SK-N-MC (cell line): ENCODE measurements at regions not wholly inside any gene's neighbourhood (a gene's known extent, or its start where the extent isn't known, plus 50 kb on each side); places are given as distances from the start of the nearest gene placed in this dataset.

Source experiments
- DNase-seq: peaks from one replicate; pipeline ENCODE4 v3.0.0-alpha.2; 2011; ENCODE audit warnings: low read depth, low spot score
- H3K27ac ChIP-seq: fragments of 200-600 bp; sonication (generic); 2 replicates; pipeline ENCODE4 v1.5.1; 2016; ENCODE audit warnings: mixed run types
- H3K36me3 ChIP-seq: fragments of 200-600 bp; sonication (generic); 2 replicates; pipeline ENCODE4 v1.6.1; 2017; ENCODE audit warnings: antibody characterized with exemption, low read length, mixed read lengths; ENCODE audit not compliant: insufficient read depth
- H3K4me3 ChIP-seq: fragments of 200-600 bp; sonication (generic); 2 replicates; pipeline ENCODE4 v1.5.1; 2016
- H3K9ac ChIP-seq: fragments of 200-600 bp; sonication (generic); 2 replicates; pipeline ENCODE4 v1.8.0; 2017; ENCODE audit warnings: mixed run types, mixed read lengths; ENCODE audit not compliant: insufficient read length
- H3K9me3 ChIP-seq: fragments of 200-600 bp; sonication (generic); 2 replicates; pipeline ENCODE4 v1.6.1; 2017; ENCODE audit warnings: low read depth, mild to moderate bottlenecking, antibody characterized with exemption, low read length, moderate library complexity, mixed read lengths
- EZH2 ChIP-seq: fragments of 200-600 bp; sonication (generic); IDR thresholded peaks from one replicate; pipeline ENCODE4 v1.6.1; 2017; ENCODE audit warnings: antibody characterized with exemption
- FOXP2 ChIP-seq: optimal IDR thresholded peaks from 2 replicates; pipeline ENCODE3; 2011; ENCODE audit warnings: mild to moderate bottlenecking, moderate library complexity; ENCODE audit not compliant: insufficient read depth; ENCODE audit errors: extremely low read length, control extremely low read depth
- POLR2AphosphoS5 ChIP-seq: IDR thresholded peaks from 2 replicates; pipeline ENCODE4 v1.6.1; 2012; ENCODE audit warnings: mild to moderate bottlenecking, low read depth, low read length, borderline replicate concordance

DNA sequence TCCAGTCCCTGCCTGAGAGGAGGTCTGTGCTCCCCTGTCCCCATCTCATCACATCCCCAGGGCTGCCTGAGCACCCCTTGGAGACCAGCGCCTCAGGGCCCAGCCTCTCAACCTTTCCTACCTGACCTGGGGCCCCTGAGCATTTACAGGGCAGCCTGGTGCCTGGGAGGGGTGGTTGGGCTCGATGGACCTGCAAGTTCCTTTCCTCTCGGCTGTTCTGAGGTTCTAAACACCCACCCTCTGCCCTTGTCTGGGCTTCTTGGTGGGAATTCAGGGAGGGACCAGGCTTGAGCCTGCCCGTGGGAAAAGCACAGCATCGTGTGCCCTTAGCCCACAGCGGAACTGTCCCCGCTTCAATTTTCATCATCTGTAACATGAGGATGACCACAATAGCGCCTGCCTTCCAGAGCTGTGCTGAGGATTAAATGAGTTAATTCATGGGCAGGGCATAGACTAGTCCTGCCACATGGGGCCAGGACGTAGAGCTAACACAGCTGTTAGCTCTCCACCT is 91.0 kb upstream of the SH3PXD2B start:
- no peaks in the 10 kb centered on the region for H3K9me3 ChIP-seq
- no peaks in the 10 kb centered on the region for H3K36me3 ChIP-seq
- H3K27ac ChIP-seq, result no peak overlapping the region
- H3K9ac ChIP-seq, result no peak overlapping the region
- DNase-seq, result no peak
- TF ChIP-seq EZH2, result no peak
- no peak for TF ChIP-seq POLR2AphosphoS5
- TF ChIP-seq FOXP2, result no peak
- no peak overlapping the region for H3K4me3 ChIP-seq

DNA sequence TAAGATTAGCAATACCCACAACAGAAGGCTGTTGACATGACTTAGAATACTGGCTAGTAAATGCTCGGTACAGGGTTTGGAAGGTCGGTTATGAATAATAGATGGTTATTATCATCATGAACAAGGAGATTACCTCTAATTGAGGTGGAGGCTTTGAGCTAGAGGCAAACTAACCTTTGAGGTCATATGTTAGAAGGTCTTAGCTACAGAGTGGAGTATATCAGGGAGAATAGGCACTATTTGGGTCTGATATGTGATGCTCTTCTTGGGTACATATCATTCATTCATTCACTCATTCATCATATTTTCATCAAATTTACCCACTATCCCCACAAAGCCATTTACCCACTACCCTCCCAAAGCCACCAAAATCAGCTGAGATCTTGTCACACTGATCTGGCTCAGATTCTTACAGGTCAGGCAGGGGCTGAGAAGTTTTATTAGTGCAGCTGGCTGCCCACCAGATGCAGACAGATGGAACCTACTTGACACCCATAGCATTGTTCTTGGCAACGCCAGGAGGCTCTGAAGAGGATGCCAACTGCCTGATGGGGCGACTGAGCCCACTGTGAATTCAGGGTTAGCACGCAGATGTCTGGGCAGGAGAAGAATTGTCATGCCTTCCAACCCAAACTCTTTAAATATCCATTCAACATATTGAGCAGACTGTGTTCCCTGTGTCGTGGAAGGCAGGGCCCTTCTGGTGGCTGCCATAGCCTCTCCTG is 90.2 kb upstream of the SH3PXD2B start:
- H3K36me3 ChIP-seq, result no peaks in the 10 kb centered on the region
- H3K9ac ChIP-seq, result no peak overlapping the region
- no peak for DNase-seq
- no peak overlapping the region for H3K27ac ChIP-seq
- no peak for TF ChIP-seq FOXP2
- no peak for TF ChIP-seq POLR2AphosphoS5
- no peak for TF ChIP-seq EZH2
- no peaks in the 10 kb centered on the region for H3K9me3 ChIP-seq
- no peak overlapping the region for H3K4me3 ChIP-seq

DNA sequence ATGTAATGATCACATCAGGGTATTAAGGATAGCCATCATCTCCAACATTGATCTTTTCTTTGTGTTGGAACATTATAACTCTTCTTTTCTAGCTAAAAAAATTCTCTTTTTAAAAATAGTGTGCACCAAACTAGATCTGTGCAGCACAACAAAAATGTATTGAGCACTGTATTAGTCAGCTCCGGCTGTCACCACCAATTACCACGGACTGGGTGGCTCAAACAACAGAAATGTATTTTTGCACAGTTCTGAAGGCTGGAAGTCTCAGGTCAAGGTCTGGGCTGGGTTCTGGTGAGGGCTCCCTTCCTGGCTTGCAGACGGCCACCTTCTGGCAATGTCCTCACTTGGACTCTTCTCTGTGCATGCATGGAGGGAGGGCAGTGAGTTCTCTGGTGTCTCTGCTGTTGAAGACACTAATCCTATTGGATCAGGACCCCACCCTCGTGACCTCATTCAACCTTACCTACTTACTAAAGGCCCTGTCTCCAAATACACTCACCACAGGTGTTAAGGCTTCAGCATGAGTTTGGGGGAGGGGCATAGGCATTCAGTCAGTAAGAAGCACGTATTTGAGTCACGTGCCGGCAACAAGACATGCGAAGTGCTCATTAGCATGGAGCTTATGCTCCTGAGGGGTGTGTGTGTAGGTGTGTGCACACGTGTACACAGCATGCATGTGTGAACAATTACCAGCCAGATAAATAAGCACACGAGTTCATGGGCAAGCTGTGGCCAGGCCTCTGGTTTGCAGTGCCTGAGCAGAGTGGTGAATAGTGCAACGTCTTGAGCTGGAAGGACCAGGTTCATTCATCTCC is 89.4 kb upstream of the SH3PXD2B start:
- Histone ChIP-seq H3K9ac (no peak overlapping the region), H3K36me3 (no peaks in the 10 kb centered on the region), H3K4me3 (no peak overlapping the region), H3K9me3 (no peaks in the 10 kb centered on the region), H3K27ac (no peak overlapping the region)
- DNase-seq, result no peak
- TF ChIP-seq FOXP2, result no peak
- TF ChIP-seq POLR2AphosphoS5, result no peak
- no peak for TF ChIP-seq EZH2

DNA sequence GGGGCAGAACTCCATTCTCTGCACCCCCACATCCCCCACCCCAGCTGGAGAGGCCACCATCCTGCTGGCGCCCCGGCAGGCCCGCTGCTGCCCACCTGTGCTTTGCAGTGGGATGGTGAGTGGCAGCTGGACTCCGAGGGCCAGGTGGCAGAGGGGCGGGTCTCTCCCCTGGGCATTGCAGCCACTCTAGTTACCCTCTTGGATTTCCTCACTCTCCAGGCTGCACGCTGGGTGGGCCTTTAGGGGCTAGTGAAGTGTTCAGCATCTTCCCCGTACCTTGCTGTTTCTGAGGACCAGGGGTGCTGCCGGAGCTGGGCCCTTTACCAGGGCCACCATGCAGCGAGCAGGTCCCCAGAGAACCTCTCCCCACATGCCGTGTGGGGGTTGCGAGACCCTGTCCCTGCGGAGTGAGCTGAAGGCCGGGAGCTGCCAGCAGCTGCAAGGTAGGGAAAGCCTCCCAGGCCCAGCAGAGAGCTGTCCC is 88.4 kb upstream of the SH3PXD2B start:
- TF ChIP-seq POLR2AphosphoS5, result no peak
- TF ChIP-seq EZH2, result no peak
- no peak for TF ChIP-seq FOXP2
- Histone ChIP-seq H3K9me3 (no peaks in the 10 kb centered on the region), H3K9ac (no peak overlapping the region), H3K27ac (no peak overlapping the region), H3K36me3 (no peaks in the 10 kb centered on the region), H3K4me3 (no peak overlapping the region)
- DNase-seq, result no peak

DNA sequence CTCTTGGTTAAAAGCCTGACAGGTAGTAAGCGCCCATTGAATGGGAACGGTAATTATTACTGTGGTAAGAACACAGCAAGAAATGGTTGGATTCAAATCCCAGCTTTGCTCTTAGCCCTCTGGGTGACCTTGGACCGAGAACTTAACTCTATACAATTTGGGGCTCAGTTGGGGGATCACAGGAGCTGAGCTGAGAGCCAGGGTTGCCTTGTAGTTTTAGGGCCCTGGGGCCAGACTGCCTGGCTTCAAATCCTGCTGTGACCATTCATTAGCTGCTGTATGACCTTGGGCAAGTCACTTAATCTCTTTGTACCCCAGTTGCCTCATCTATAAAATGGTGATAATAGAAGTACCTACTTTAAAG is 87.4 kb upstream of the SH3PXD2B start:
- Histone ChIP-seq H3K9me3 (no peaks in the 10 kb centered on the region), H3K36me3 (no peaks in the 10 kb centered on the region), H3K4me3 (no peak overlapping the region), H3K27ac (no peak overlapping the region), H3K9ac (no peak overlapping the region)
- TF ChIP-seq POLR2AphosphoS5, result no peak
- no peak for TF ChIP-seq FOXP2
- no peak for TF ChIP-seq EZH2
- no peak for DNase-seq

DNA sequence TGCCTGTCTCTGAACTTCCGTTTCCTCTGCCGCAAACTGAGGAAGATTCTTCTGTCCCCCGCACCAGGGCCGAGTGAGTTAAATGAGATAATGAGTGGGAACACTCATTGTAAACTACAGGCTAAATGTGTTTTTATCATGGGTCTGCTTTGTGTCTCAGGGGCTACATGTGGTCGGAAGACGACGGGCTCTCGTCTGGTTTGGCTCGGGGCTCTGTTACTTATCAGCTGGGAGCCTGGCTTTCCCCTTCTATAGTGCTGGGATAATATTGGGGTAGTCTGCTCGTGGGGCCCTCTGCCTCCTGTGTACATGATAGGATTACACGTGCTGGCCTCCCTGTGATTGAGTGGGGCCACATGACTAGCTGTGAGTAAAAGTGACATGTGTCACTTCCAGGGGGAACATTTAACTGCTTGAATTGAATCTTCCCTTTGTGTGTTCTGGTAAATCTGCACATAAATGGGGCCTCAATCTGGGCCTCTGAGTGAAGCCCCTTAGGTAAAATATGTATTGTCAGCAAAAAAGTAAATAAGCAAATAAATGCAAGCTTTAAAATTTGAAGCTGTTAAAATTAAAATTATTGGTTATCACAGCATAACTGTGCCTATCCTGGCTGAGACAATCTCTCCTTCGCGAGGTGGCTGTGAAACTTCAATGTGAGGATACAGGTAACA is 86.9 kb upstream of the SH3PXD2B start:
- peak overlapping the region; percentile 26 for H3K9ac ChIP-seq
- no peaks in the 10 kb centered on the region for H3K9me3 ChIP-seq
- no peaks in the 10 kb centered on the region for H3K36me3 ChIP-seq
- no peak overlapping the region for H3K4me3 ChIP-seq
- H3K27ac ChIP-seq, result no peak overlapping the region
- DNase-seq, result no peak
- TF ChIP-seq POLR2AphosphoS5 (no peak), EZH2 (no peak), FOXP2 (no peak)

DNA sequence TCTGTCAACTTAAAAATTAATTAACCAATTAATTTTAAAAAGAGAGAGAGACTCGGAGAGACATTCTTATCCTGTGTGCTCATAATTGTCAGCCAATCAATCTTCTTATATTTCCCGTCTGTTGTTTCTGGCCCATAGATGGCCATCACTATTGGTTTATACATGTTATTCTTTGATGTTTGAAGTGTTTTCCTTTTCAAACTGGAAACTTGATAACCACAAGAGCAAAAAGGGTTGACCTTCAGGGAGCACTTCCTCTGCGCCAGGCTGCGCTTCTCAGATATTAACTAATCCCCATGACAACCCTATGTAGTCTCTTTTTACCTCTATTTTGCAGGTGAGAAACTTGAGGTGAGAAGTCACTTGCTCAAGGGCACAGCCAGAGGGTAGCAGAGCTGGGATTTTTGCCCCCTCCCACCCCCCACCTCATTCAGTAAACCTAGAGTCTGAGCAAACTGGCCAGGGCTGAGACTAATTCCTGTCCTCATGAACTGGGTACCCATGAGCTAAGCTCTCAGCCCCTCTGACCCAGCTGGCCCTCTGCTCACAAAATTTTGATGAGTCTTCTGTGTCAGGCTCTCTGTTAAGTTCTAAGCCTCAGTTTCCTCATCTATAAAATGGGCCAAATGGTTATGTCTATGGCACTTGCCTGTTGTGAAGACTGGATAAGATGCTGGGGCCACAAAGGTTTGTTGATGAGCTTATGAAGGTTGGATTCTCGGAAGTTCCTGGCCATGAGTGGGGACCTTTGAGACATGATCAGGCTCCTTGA is 86.0 kb upstream of the SH3PXD2B start:
- Histone ChIP-seq H3K27ac (no peak overlapping the region), H3K36me3 (no peaks in the 10 kb centered on the region), H3K4me3 (no peak overlapping the region), H3K9me3 (no peaks in the 10 kb centered on the region), H3K9ac (no peak overlapping the region)
- no peak for TF ChIP-seq FOXP2
- no peak for TF ChIP-seq EZH2
- no peak for TF ChIP-seq POLR2AphosphoS5
- no peak for DNase-seq

DNA sequence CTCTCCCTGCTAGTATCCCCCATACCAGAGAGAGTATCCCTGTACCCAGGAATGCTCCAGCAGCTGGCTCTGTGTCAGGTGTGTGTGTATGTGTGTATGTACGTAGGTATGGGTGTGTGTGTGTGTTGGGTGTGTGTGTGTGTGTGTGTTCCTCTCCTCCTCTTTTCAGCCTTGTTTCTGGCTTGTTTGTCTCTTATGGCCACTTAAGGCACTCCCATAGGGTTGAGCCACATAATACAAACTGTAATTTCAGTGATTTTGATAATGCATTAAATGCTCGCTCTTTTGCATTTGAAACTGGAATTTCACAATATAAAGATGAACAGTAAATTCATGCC is 80.8 kb upstream of the SH3PXD2B start:
- no peak for TF ChIP-seq POLR2AphosphoS5
- no peaks in the 10 kb centered on the region for H3K36me3 ChIP-seq
- no peaks in the 10 kb centered on the region for H3K9me3 ChIP-seq
- no peak overlapping the region for H3K9ac ChIP-seq
- no peak for DNase-seq
- no peak overlapping the region for H3K4me3 ChIP-seq
- H3K27ac ChIP-seq, result no peak overlapping the region
